SU-DHL-6 (cell line): ENCODE measurements at regions not wholly inside any gene's neighbourhood (a gene's known extent, or its start where the extent isn't known, plus 50 kb on each side); places are given as distances from the start of the nearest gene placed in this dataset.

ENCODE experiments used
- H2AFZ ChIP-seq: fragments of 200-600 bp; sonication (generic); 2 replicates; pipeline ENCODE4 v1.6.1; 2014; ENCODE audit warnings: low read depth, mild to moderate bottlenecking, moderate library complexity, mixed read lengths, antibody characterized with exemption, low read length; ENCODE audit not compliant: severe bottlenecking
- H3F3A ChIP-seq: fragments of 200-600 bp; shearing (Covaris generic); 2 replicates; pipeline ENCODE4 v1.6.0; 2016; ENCODE audit warnings: antibody characterized with exemption, mild to moderate bottlenecking; ENCODE audit not compliant: insufficient read depth
- H3K27ac ChIP-seq: fragments of 200-600 bp; sonication (generic); 2 replicates; pipeline ENCODE4 v1.5.1; 2016; ENCODE audit warnings: low read depth, mild to moderate bottlenecking, low read length, moderate library complexity, mixed read lengths
- H3K27me3 ChIP-seq: fragments of 200-600 bp; sonication (generic), shearing (Covaris generic); 2 replicates; pipeline ENCODE4 v1.6.0; 2014; ENCODE audit warnings: mild to moderate bottlenecking, low read length
- H3K36me3 ChIP-seq: fragments of 200-600 bp; sonication (generic); 2 replicates; pipeline ENCODE4 v1.6.1; 2014; ENCODE audit warnings: mild to moderate bottlenecking, low read length, mixed read lengths
- H3K4me2 ChIP-seq: fragments of 300-600, 200-600 bp; shearing (Covaris generic), sonication (generic); 2 replicates; pipeline ENCODE4 v1.6.0; 2014; ENCODE audit warnings: low read length, low read depth, mild to moderate bottlenecking; ENCODE audit not compliant: poor library complexity, severe bottlenecking
- H3K4me3 ChIP-seq: fragments of 200-600 bp; sonication (generic); 2 replicates; pipeline ENCODE4 v1.5.1; 2014; ENCODE audit warnings: antibody characterized with exemption, low read length, mild to moderate bottlenecking, mixed read lengths; ENCODE audit not compliant: insufficient read depth, poor library complexity, severe bottlenecking
- H3K79me2 ChIP-seq: fragments of 200-600 bp; sonication (generic); 2 replicates; pipeline ENCODE4 v1.6.1; 2014; ENCODE audit warnings: mild to moderate bottlenecking, low read length, moderate library complexity; ENCODE audit not compliant: insufficient read depth
- H3K9ac ChIP-seq: fragments of 200-600 bp; sonication (generic); 2 replicates; pipeline ENCODE4 v1.7.0; 2014; ENCODE audit warnings: mild to moderate bottlenecking, low read length
- H3K9me2 ChIP-seq: fragments of 200-600 bp; sonication (generic); replicated peaks from 2 replicates; pipeline ENCODE4 v1.6.1; 2014; ENCODE audit warnings: low read length; ENCODE audit not compliant: insufficient read depth
- H3K9me3 ChIP-seq: fragments of 200-600 bp; sonication (generic); 2 replicates; pipeline ENCODE4 v1.6.1; 2014; ENCODE audit warnings: low read length, mixed read lengths; ENCODE audit not compliant: insufficient read depth
- H4K20me1 ChIP-seq: fragments of 200-600 bp; sonication (generic); 2 replicates; pipeline ENCODE4 v1.6.1; 2014; ENCODE audit warnings: low read depth, mild to moderate bottlenecking, antibody characterized with exemption, low read length, moderate library complexity, mixed read lengths
- CTCF ChIP-seq: fragments of 200-600 bp; sonication (generic); IDR thresholded peaks from one replicate; pipeline ENCODE4 v1.5.1; 2017; ENCODE audit warnings: antibody characterized with exemption, mild to moderate bottlenecking, low read length, moderate library complexity; ENCODE audit not compliant: insufficient read depth, poor library complexity, severe bottlenecking
- EZH2phosphoT487 ChIP-seq: fragments of 200-600 bp; sonication (generic), shearing (Covaris generic); conservative IDR thresholded peaks from 2 replicates; pipeline ENCODE4 v1.6.1; 2018; ENCODE audit warnings: mild to moderate bottlenecking, antibody characterized with exemption, low read length, moderate library complexity, mixed read lengths

DNA sequence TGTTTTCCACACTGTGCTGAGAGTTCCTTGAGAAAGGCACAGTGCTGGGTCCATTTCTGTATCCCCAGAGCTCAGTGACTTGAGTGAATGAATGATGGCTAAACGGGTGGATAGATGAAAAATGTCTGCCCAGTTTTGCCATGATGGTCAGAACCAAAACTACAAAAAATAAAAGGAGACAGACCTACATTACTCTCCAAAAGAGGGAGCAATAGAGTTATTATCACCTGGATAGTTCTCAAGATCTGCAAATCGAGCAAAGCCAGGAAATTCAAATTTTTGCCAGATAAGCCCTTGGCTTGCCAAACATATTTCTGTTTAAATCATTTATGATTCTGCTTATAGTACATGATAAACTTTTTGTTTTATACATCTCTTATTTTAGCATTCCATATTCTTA is 214.2 kb upstream of the ZNF462 start:
- Histone ChIP-seq H4K20me1 (no peaks in the 10 kb centered on the region), H3K27ac (no peak overlapping the region), H3F3A (no peaks in the 10 kb centered on the region), H3K9ac (no peak overlapping the region), H3K9me3 (no peaks in the 10 kb centered on the region), H3K79me2 (no peaks in the 10 kb centered on the region), H3K4me3 (no peak overlapping the region), H3K36me3 (no peaks in the 10 kb centered on the region), H3K27me3 (no peaks in the 10 kb centered on the region), H3K4me2 (no peak overlapping the region), H2AFZ (no peak overlapping the region), H3K9me2 (no peaks in the 10 kb centered on the region)
- no peak for TF ChIP-seq CTCF

GRCh38 chr9:106649664-106650063 is 213.3 kb upstream of the ZNF462 start:
- Histone ChIP-seq H3K27me3 (no peaks in the 10 kb centered on the region), H3F3A (no peaks in the 10 kb centered on the region), H2AFZ (no peak overlapping the region), H3K36me3 (no peaks in the 10 kb centered on the region), H3K4me3 (no peak overlapping the region), H4K20me1 (no peaks in the 10 kb centered on the region), H3K79me2 (no peaks in the 10 kb centered on the region), H3K9ac (no peak overlapping the region), H3K4me2 (no peak overlapping the region), H3K27ac (no peak overlapping the region), H3K9me2 (no peaks in the 10 kb centered on the region), H3K9me3 (no peaks in the 10 kb centered on the region)
- TF ChIP-seq EZH2phosphoT487, result no peak
- no peak for TF ChIP-seq CTCF

GRCh38 chr9:106653213-106653612 is 209.8 kb upstream of the ZNF462 start:
- H3K36me3 ChIP-seq, result no peaks in the 10 kb centered on the region
- H4K20me1 ChIP-seq, result no peaks in the 10 kb centered on the region
- no peak overlapping the region for H3K27ac ChIP-seq
- H3K9me2 ChIP-seq, result no peaks in the 10 kb centered on the region
- H3K9ac ChIP-seq, result no peak overlapping the region
- H3K79me2 ChIP-seq, result no peaks in the 10 kb centered on the region
- no peak overlapping the region for H3K4me2 ChIP-seq
- H3K27me3 ChIP-seq, result no peaks in the 10 kb centered on the region
- no peaks in the 10 kb centered on the region for H3K9me3 ChIP-seq
- H3K4me3 ChIP-seq, result no peak overlapping the region
- no peak overlapping the region for H2AFZ ChIP-seq
- no peak for TF ChIP-seq EZH2phosphoT487
- TF ChIP-seq CTCF, result no peak
- H3F3A ChIP-seq, result no peaks in the 10 kb centered on the region

DNA sequence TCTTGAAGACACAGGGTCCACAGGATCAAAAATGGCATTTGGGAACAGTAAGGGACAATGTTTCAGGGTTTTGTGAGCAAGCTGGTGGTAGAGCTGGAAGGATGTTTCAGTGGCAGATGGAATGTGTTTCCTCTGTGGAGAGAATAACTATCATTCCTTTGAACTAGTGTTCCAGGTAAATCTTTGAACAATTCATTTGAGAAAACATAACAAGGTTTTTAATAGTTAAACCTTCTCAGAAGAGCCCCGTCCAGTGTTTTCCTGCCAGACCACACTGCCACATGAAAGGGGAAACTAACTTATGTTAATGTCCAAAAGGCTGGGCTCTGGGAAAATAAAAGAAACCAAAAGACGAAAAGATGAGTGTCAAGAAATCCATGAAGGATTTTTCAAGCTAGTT is 207.0 kb upstream of the ZNF462 start:
- TF ChIP-seq EZH2phosphoT487, result no peak
- no peak for TF ChIP-seq CTCF
- H3K9ac ChIP-seq, result no peak overlapping the region

More for the DNA sequence above, 207.0 kb upstream of the ZNF462 start:
- Histone ChIP-seq H3K79me2 (no peaks in the 10 kb centered on the region), H3K9me2 (no peaks in the 10 kb centered on the region), H2AFZ (no peak overlapping the region), H3K9me3 (no peaks in the 10 kb centered on the region), H3K4me3 (no peak overlapping the region), H3K27ac (no peak overlapping the region), H3F3A (no peaks in the 10 kb centered on the region), H4K20me1 (no peaks in the 10 kb centered on the region), H3K27me3 (no peaks in the 10 kb centered on the region), H3K36me3 (no peaks in the 10 kb centered on the region), H3K4me2 (no peak overlapping the region)
